Dendritic cell treated with granulocyte-macrophage colony-stimulating factor and Interleukin-4, amounts not matched to agents 40 ng/mL and 50 ng/mL, for 4 days (primary cell): ENCODE measurements at regions not wholly inside any gene's neighbourhood (a gene's known extent, or its start where the extent isn't known, plus 50 kb on each side); places are given as distances from the start of the nearest gene placed in this dataset.
A peak's percentile ranks its signal among the peaks of the same experiment; 100 is the strongest.
"Not testable (repeated sequence)": the region's sequence is repeated elsewhere in the genome, so short reads cannot be mapped to it uniquely, and the experiment has no call there.

ENCODE experiments used
- H3K27ac Mint-ChIP-seq: one replicate; pipeline ENCODE4 v1.8.0; 2022; ENCODE audit warnings: mild to moderate bottlenecking, mixed read lengths
- H3K27me3 Mint-ChIP-seq: one replicate; pipeline ENCODE4 v1.8.0; 2022; ENCODE audit warnings: mild to moderate bottlenecking, mixed read lengths
- H3K36me3 Mint-ChIP-seq: one replicate; pipeline ENCODE4 v1.8.0; 2022; ENCODE audit warnings: low read depth, mixed read lengths
- H3K4me1 Mint-ChIP-seq: one replicate; pipeline ENCODE4 v1.8.0; 2022; ENCODE audit warnings: low read depth, mixed read lengths
- H3K4me3 Mint-ChIP-seq: one replicate; pipeline ENCODE4 v1.8.0; 2022; ENCODE audit warnings: mild to moderate bottlenecking, moderate library complexity, mixed read lengths
- H3K9me3 Mint-ChIP-seq: one replicate; pipeline ENCODE4 v1.8.0; 2022; ENCODE audit warnings: mixed read lengths
- intact Hi-C: fragments of 100-400 bp; cut with micrococcal nuclease; formaldehyde crosslinking; loops from one replicate; pipeline ENCODE4 v1.15.0; 2022

DNA sequence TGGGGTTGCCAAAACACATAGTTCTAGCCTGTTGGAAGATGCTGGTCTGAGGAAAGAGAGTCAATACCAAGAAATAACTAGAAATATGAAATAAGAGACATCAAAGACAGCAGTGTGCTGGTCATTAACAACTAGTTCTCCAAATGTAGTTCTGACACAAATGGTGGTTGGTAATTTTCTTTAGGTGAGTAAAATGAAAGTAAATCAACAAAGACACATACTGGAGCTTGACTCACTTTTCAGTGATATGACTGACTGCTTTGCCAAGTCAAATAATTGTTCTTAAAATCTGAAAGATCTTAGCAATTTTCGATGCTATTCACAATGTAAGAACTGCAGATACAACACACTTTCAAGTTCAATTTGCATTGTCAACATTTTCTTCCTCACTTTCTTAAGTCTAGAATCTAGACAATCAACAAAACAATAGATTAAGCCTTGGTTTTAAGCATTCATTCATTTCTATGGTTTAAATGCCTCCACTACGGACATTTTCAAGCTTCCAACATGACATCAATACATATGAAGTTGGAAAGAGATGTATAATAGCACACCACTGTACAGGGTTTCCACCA lies 166.8 kb upstream of the MAP3K1 start:
- Mint-ChIP-seq H3K9me3 (no peaks in the 10 kb centered on the region), H3K4me3 (no peak overlapping the region), H3K27ac (no peak overlapping the region), H3K27me3 (peaks cover under 1% of the 10 kb centered on the region), H3K36me3 (no peaks in the 10 kb centered on the region), H3K4me1 (peaks cover 39% of the 10 kb centered on the region)
- intact Hi-C loops: no loop called here

GRCh38 chr5:56647099-56647850 lies 168.1 kb upstream of the MAP3K1 start:
- intact Hi-C loops: no loop called here
- no peak overlapping the region for H3K4me3 Mint-ChIP-seq
- H3K4me1 Mint-ChIP-seq: peaks cover 39% of the 10 kb centered on the region
- H3K9me3 Mint-ChIP-seq: no peaks in the 10 kb centered on the region
- H3K27me3 Mint-ChIP-seq: no peaks in the 10 kb centered on the region
- no peak overlapping the region for H3K27ac Mint-ChIP-seq
- H3K36me3 Mint-ChIP-seq: no peaks in the 10 kb centered on the region

GRCh38 chr5:56641635-56642260 lies 173.6 kb upstream of the MAP3K1 start:
- intact Hi-C loops: no loop called here
- H3K4me1 Mint-ChIP-seq: peaks cover 57% of the 10 kb centered on the region
- H3K27ac Mint-ChIP-seq: no peak overlapping the region
- no peak overlapping the region for H3K4me3 Mint-ChIP-seq
- H3K9me3 Mint-ChIP-seq: no peaks in the 10 kb centered on the region
- H3K36me3 Mint-ChIP-seq: no peaks in the 10 kb centered on the region
- no peaks in the 10 kb centered on the region for H3K27me3 Mint-ChIP-seq

DNA sequence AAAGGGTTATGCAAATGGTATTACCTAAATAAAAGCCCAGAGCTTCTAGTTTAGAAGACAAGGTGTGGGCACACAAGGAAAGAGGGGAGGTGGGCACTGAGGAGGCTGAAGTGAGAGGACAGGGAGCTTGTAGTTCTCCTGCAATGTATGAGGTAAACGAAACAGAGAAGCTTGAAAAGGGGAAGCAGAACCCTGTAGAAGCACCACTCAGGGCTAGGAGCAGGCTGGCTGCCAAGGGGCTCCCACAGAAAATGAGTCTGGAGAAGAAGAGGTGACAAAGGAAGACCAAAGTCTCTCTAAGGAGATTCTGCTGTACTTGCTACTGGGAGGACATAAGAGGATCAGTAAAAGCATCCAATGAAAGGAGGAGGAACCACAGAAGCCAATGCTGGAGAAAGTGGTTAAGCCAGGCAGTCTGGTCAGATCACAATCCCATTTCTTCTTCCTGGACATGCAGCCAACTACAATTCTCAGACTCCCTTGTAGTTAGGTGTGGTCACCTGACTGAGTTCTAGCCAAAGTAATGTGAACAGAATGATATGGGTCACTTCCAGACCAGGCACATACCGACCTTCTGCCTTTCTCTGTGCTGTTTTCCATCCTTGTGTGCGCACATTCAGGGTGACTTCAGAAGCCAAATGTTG lies 174.5 kb upstream of the MAP3K1 start:
- Mint-ChIP-seq H3K27me3 (no peaks in the 10 kb centered on the region), H3K36me3 (no peaks in the 10 kb centered on the region), H3K9me3 (no peaks in the 10 kb centered on the region), H3K4me3 (no peak overlapping the region), H3K4me1 (peaks cover 50% of the 10 kb centered on the region), H3K27ac (peak overlapping the region; percentile 68)
- intact Hi-C loops: no loop called here

- H3K27ac Mint-ChIP-seq: peak overlapping the region; percentile 30
- peaks cover 46% of the 10 kb centered on the region for H3K4me1 Mint-ChIP-seq
- intact Hi-C loops: no loop called here
- no peak overlapping the region for H3K4me3 Mint-ChIP-seq
- no peaks in the 10 kb centered on the region for H3K36me3 Mint-ChIP-seq
- no peaks in the 10 kb centered on the region for H3K9me3 Mint-ChIP-seq
- no peaks in the 10 kb centered on the region for H3K27me3 Mint-ChIP-seq
Observed at GRCh38 chr5:56639476-56639875, 175.9 kb upstream of the MAP3K1 start.

DNA sequence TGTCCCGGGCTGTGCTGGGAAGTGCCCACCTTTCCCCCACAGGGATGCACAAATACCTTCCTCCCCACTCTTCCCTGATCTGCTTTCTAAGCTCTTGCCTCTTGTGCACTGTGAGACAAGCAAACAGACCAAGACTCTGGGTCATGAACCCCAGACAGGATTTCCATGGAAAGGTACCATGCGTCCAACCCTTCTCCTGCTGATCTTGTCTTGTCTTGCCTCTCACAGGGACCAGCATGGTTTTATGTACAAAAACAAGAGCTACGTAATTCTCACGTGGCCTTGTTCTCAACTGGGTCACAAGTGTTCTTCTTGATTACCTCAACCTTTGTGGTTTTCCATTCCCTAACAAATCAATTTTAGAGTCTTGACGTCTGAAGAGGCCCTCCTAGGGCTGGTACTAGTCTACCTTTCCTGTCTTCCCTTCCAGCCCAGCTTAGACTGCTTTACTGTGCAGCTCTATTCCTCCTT lies 176.5 kb upstream of the MAP3K1 start:
- no peaks in the 10 kb centered on the region for H3K27me3 Mint-ChIP-seq
- H3K4me1 Mint-ChIP-seq: peaks cover 45% of the 10 kb centered on the region
- peak overlapping the region; percentile 30 for H3K27ac Mint-ChIP-seq
- no peaks in the 10 kb centered on the region for H3K36me3 Mint-ChIP-seq
- H3K4me3 Mint-ChIP-seq: no peak overlapping the region
- no peaks in the 10 kb centered on the region for H3K9me3 Mint-ChIP-seq
- intact Hi-C loops: no loop called here

DNA sequence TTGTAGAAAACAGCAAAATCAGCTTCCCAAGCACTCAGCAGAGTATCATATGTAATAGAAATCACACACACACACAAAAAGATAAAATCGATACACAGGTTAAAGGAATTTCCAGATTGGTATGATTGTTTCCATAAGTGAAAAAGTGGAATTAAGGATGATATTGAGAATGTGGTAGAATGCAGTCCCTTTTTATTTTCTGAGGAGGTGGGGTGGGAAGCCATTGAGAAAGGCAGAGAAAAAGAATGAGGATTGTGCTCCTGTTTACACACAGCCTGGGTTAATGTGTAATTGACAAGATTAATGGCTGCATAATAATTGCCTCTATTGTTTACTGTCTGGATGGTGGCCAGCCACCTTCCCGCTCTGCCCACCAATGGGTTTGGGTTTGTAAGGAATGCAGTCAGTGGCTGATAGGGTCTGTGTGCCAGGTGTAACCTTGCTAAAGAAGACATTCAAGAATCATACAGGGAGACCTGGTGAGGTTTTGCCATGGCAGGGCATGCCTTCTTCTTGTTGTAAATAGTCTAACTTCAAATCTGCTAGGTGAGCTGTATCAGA lies 177.2 kb upstream of the MAP3K1 start:
- no peak overlapping the region for H3K27ac Mint-ChIP-seq
- no peak overlapping the region for H3K4me3 Mint-ChIP-seq
- H3K9me3 Mint-ChIP-seq: no peaks in the 10 kb centered on the region
- no peaks in the 10 kb centered on the region for H3K36me3 Mint-ChIP-seq
- no peaks in the 10 kb centered on the region for H3K27me3 Mint-ChIP-seq
- intact Hi-C loops: no loop called here
- H3K4me1 Mint-ChIP-seq: peaks cover 45% of the 10 kb centered on the region

GRCh38 chr5:56637321-56637920 lies 177.9 kb upstream of the MAP3K1 start:
- intact Hi-C loops: no loop called here
- no peaks in the 10 kb centered on the region for H3K9me3 Mint-ChIP-seq
- peaks cover 45% of the 10 kb centered on the region for H3K4me1 Mint-ChIP-seq
- H3K36me3 Mint-ChIP-seq: no peaks in the 10 kb centered on the region
- no peak overlapping the region for H3K27ac Mint-ChIP-seq
- no peak overlapping the region for H3K4me3 Mint-ChIP-seq
- H3K27me3 Mint-ChIP-seq: no peaks in the 10 kb centered on the region

DNA sequence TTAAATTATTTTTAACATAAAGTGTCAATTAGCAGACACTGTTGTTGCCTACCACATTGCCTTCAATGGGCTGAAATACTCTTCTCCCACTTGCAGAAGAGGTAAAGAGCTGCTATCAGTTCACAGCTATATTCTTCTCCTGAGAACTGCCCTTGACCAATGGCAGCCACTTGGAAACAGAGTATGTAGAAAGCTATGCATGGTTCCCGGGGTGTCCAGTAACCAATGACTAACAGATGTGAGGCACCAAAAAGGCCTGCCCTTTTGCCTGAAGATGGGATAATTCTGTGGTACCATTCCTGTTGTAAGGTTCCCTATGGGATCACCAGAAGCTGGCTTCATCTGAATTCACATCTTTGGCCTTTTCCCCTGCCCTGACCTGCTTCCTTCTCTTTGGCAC lies 181.4 kb upstream of the MAP3K1 start:
- no peak overlapping the region for H3K4me3 Mint-ChIP-seq
- no peaks in the 10 kb centered on the region for H3K36me3 Mint-ChIP-seq
- intact Hi-C loops: no loop called here
- H3K27ac Mint-ChIP-seq: no peak overlapping the region
- H3K9me3 Mint-ChIP-seq: peaks cover 9% of the 10 kb centered on the region
- peaks cover 21% of the 10 kb centered on the region for H3K4me1 Mint-ChIP-seq
- H3K27me3 Mint-ChIP-seq: no peaks in the 10 kb centered on the region

DNA sequence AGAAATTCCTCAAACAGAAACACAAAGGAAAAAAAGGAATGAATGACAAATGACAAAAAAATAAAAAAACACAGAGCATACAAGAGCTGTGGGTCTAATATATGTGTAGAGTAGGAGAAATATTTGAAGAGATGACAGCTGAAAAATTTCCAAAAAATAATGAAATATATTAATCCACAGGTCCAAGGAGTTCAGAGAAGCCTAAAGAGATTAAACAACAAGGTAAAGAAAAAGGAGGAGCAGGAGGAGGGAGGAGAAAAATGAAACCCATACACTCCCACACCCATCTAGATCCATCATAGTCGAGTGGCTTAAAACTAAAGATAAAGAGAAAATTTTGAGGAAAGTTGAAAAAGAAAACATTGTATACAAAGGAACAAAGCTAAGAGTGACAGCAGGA lies 182.4 kb upstream of the MAP3K1 start:
- Mint-ChIP-seq H3K4me1 (peaks cover 11% of the 10 kb centered on the region), H3K4me3 (no peak overlapping the region), H3K27ac (no peak overlapping the region), H3K36me3 (no peaks in the 10 kb centered on the region), H3K9me3 (peaks cover 14% of the 10 kb centered on the region), H3K27me3 (no peaks in the 10 kb centered on the region)
- intact Hi-C loops: no loop called here

- Mint-ChIP-seq H3K27me3 (no peaks in the 10 kb centered on the region), H3K9me3 (peaks cover 19% of the 10 kb centered on the region), H3K27ac (no peak overlapping the region), H3K4me3 (no peak overlapping the region), H3K4me1 (peaks cover 5% of the 10 kb centered on the region), H3K36me3 (no peaks in the 10 kb centered on the region)
- intact Hi-C loops: no loop called here
Observed at GRCh38 chr5:56632199-56632598, 183.2 kb upstream of the MAP3K1 start.

DNA sequence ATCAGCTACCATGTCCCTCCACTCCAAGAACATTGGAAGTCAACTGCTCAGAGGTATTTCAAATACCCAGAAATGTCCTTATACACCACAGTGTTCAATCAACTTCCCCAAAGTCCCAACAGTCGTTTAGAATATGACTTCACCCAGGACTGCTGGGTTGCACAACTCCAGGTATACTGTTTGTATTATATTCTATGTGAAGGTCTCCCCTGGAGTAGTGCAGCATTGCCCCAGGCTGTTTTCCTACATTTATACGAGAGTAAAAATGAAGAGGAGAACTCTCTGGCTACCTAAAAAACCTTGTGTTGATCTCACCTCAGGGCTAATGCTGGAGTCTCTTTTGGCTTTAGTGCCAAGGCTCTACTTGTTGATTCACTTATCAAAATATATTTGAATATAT lies 183.6 kb upstream of the MAP3K1 start:
- Mint-ChIP-seq H3K36me3 (no peaks in the 10 kb centered on the region), H3K9me3 (peaks cover 19% of the 10 kb centered on the region), H3K4me3 (no peak overlapping the region), H3K27ac (no peak overlapping the region), H3K4me1 (peaks cover 5% of the 10 kb centered on the region), H3K27me3 (no peaks in the 10 kb centered on the region)
- intact Hi-C loops: no loop called here

DNA sequence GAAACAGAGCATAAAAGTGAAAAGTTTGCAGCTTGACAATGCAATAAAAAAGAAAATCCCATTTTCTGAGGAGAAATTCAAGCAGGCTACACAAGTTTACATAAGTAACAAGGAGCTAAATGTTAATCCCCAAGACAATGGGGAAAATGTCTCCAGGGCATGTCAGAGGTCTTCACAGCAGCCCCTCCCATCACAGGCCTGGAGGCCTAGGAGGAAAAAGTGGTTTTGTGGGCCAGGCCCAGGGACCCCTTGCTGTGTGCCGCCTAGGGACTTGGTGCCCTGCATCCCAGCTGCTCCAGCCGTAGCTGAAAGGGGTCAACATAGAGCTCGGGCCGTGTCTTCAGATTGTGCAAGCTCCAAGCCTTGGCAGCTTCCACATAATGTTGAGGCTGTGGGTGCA lies 186.7 kb upstream of the MAP3K1 start:
- H3K36me3 Mint-ChIP-seq, intact Hi-C loops, H3K27ac Mint-ChIP-seq, H3K27me3 Mint-ChIP-seq, H3K4me1 Mint-ChIP-seq, H3K4me3 Mint-ChIP-seq: not testable (repeated sequence)
- peaks cover 19% of the 10 kb centered on the region for H3K9me3 Mint-ChIP-seq

DNA sequence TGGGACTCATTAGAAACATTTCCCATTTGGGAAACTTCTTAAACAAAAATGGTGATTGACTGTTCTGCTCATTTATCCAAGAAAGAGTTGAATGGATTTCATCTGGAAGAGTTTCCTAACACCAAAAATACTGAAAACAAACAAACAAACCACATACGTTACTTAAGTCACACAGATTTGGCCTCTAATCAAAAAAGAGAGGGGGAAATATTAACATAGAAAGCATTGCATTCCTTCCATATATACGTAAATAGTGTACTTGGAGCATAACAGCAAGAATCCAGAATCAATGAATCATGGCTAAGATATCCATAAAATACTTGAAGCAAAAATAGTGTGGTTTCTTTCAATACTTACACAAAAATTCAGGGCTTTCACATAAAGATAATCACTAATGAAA lies 189.8 kb upstream of the MAP3K1 start:
- intact Hi-C loops: no loop called here
- Mint-ChIP-seq H3K9me3 (peaks cover 32% of the 10 kb centered on the region), H3K4me1 (no peaks in the 10 kb centered on the region), H3K36me3 (no peaks in the 10 kb centered on the region), H3K27ac (no peak overlapping the region), H3K27me3 (no peaks in the 10 kb centered on the region), H3K4me3 (no peak overlapping the region)
